ENCODE measurements at regions not wholly inside any gene's neighbourhood (a gene's known extent, or its start where the extent isn't known, plus 50 kb on each side); places are given as distances from the start of the nearest gene placed in this dataset.

- no peak for DNase-seq (ENCODE audit: low read depth)
These were observed 54.4 kb upstream of the ESX1 start for GRCh38 chrX:104309169-104309568.

- no peak for DNase-seq (ENCODE audit: low read depth)
These were observed 52.6 kb upstream of the ESX1 start for GRCh38 chrX:104307341-104307740.

GRCh38 chrX:104306180-104306579 lies 51.4 kb upstream of the ESX1 start:
- DNase-seq (ENCODE audit: low read depth): no peak

All from HT1080 (cell line).